HepG2 (cell line): ENCODE measurements at regions not wholly inside any gene's neighbourhood (a gene's known extent, or its start where the extent isn't known, plus 50 kb on each side); places are given as distances from the start of the nearest gene placed in this dataset.

Source experiments
- ATAC-seq: fragments of 200-7000 bp; cut with Tn5 transposase; 3 replicates; pipeline ENCODE4 v1.9.1; 2020; ENCODE audit warnings: mild to moderate bottlenecking, moderate library complexity
- BruUV-seq: library from RNA; stranded (reverse); fragments of 400-500 nt; replicated peaks from 2 replicates; lab custom pipeline; 2021; lab: Mats Ljungman, UMichigan
- CTCF ChIA-PET: fragments of 300-600 bp; formaldehyde crosslinking; extraction: SDS; loops from one replicate; lab custom pipeline; 2021; ENCODE audit warnings: low total read pairs, inconsistent platforms, low intra/inter-chr PET ratio; lab: Yijun Ruan, JAX
- POLR2A ChIA-PET: fragments of 350-600 bp; sonication (Branson Sonifier 250); formaldehyde crosslinking; loops from one replicate; lab custom pipeline; 2020; ENCODE audit warnings: antibody characterized with exemption, inconsistent platforms; lab: Yijun Ruan, JAX
- DNase-seq: peaks from one replicate; pipeline ENCODE4 v3.0.0-alpha.2; 2015; ENCODE audit warnings: low spot score
- FAIRE-seq: peaks from 3 replicates; lab custom pipeline; 2011; peaks lifted over from hg19 to GRCh38; lab: Jason Lieb, UNC
- H2AFZ ChIP-seq: one replicate; pipeline ENCODE4 v1.6.1; 2011; ENCODE audit warnings: low read length, inconsistent platforms
- H3K27ac ChIP-seq: fragments of 300-600 bp; 3 replicates; pipeline ENCODE4 v1.8.0; 2011; ENCODE audit warnings: mixed run types, mild to moderate bottlenecking, mixed read lengths, low read length, inconsistent platforms; ENCODE audit not compliant: insufficient read depth; ENCODE audit errors: extremely low read length
- H3K27me3 ChIP-seq, 2 experiments: fragments of 200-600 bp in 1 of 2; 2 replicates in 1 of 2; 3 replicates in 1 of 2; pipeline versions ENCODE4 v1.6.0 to v1.8.0; 2011; ENCODE audit warnings: low read length in 2 of 2, mild to moderate bottlenecking in 2 of 2, moderate library complexity in 2 of 2, inconsistent platforms in 1 of 2; ENCODE audit not compliant: insufficient read depth in 2 of 2, control insufficient read depth in 1 of 2
- H3K36me3 ChIP-seq, 2 experiments: fragments of 200-600 bp in 1 of 2; replicated peaks in 1 of 2; 2 replicates in 1 of 2; 3 replicates in 1 of 2; pipeline versions ENCODE4 v1.5.1 to v1.8.0; 2011; ENCODE audit warnings: low read length in 2 of 2, inconsistent platforms in 1 of 2; ENCODE audit not compliant: insufficient read depth in 2 of 2, control insufficient read depth in 1 of 2
- H3K4me1 ChIP-seq: 2 replicates; pipeline ENCODE4 v1.5.1; 2012; ENCODE audit warnings: low read length, inconsistent platforms; ENCODE audit not compliant: insufficient read depth
- H3K4me2 ChIP-seq: 2 replicates; pipeline ENCODE4 v1.6.0; 2011; ENCODE audit warnings: low read depth, low read length, inconsistent platforms
- H3K4me3 ChIP-seq, 3 experiments: fragments of 200-600 bp in 1 of 3; sonication (generic), shearing (Covaris generic) in 1 of 3; replicated peaks in 1 of 3; 2 replicates each; pipeline ENCODE4 v1.5.1; 2011 to 2016; ENCODE audit warnings: low read length in 3 of 3, inconsistent platforms in 2 of 3, low read depth in 2 of 3, mild to moderate bottlenecking in 2 of 3, control low read depth in 1 of 3, mixed read lengths in 1 of 3; ENCODE audit not compliant: insufficient read depth in 1 of 3
- H3K79me2 ChIP-seq: one replicate; pipeline ENCODE4 v1.6.1; 2011; ENCODE audit warnings: low read length, inconsistent platforms; ENCODE audit not compliant: insufficient read depth
- H3K9ac ChIP-seq: 2 replicates; pipeline ENCODE4 v1.6.0; 2011; ENCODE audit warnings: mild to moderate bottlenecking, low read depth, low read length, inconsistent platforms; ENCODE audit not compliant: insufficient read depth
- H3K9me3 ChIP-seq: 2 replicates; pipeline ENCODE4 v1.5.1; 2012; ENCODE audit warnings: mild to moderate bottlenecking, low read length
- H4K20me1 ChIP-seq: 2 replicates; pipeline ENCODE4 v1.6.0; 2011; ENCODE audit warnings: inconsistent platforms, mild to moderate bottlenecking, low read length, moderate library complexity; ENCODE audit not compliant: insufficient read depth
- CBX1 ChIP-seq: IDR thresholded peaks from one replicate; pipeline ENCODE4 v1.6.1; 2016; ENCODE audit warnings: antibody characterized with exemption, low read depth
- HCFC1 ChIP-seq: fragments of 150-350 bp; IDR thresholded peaks from 2 replicates; pipeline ENCODE4 v1.6.1; 2014; ENCODE audit warnings: low read depth, low read length
- KAT7 ChIP-seq: IDR thresholded peaks from 2 replicates; pipeline ENCODE4 v1.6.1; 2018; ENCODE audit warnings: borderline replicate concordance, missing compliant biosample characterization
- KDM1A ChIP-seq: IDR thresholded peaks from 2 replicates; pipeline ENCODE4 v1.6.1; 2016; ENCODE audit warnings: missing compliant biosample characterization
- KDM5A ChIP-seq: fragments of 200-600 bp; sonication (generic); IDR thresholded peaks from 2 replicates; pipeline ENCODE4 v1.7.0; 2018; ENCODE audit warnings: antibody characterized with exemption, mild to moderate bottlenecking, low read length, borderline replicate concordance
- NAIF1 ChIP-seq: sonication (generic); formaldehyde crosslinking; IDR thresholded peaks from 2 replicates; pipeline ENCODE4 v1.5.0; 2020; ENCODE audit warnings: mild to moderate bottlenecking, missing genetic modification reagents, borderline replicate concordance
- NR2F6 ChIP-seq, 2 experiments: IDR thresholded peaks; 2 replicates each; pipeline ENCODE4 v1.6.1; 2016; ENCODE audit warnings: antibody characterized with exemption in 1 of 2, mild to moderate bottlenecking in 1 of 2
- SSRP1 ChIP-seq: IDR thresholded peaks from 2 replicates; pipeline ENCODE4 v1.6.1; 2016; ENCODE audit warnings: control low read depth
- ZBTB1 ChIP-seq: sonication (generic); formaldehyde crosslinking; IDR thresholded peaks from 2 replicates; pipeline ENCODE4 v1.4.0; 2020; ENCODE audit warnings: missing genetic modification reagents, borderline replicate concordance
- ZNF296 ChIP-seq: sonication (generic); formaldehyde crosslinking; conservative IDR thresholded peaks from 2 replicates; pipeline ENCODE4 v1.5.0; 2020; ENCODE audit warnings: mild to moderate bottlenecking, missing genetic modification reagents
- ZNF598 ChIP-seq: sonication (generic); formaldehyde crosslinking; IDR thresholded peaks from 2 replicates; pipeline ENCODE4 v1.5.1; 2020; ENCODE audit warnings: mild to moderate bottlenecking, missing genetic modification reagents, borderline replicate concordance
- ZNF605 ChIP-seq: sonication (generic); formaldehyde crosslinking; IDR thresholded peaks from 2 replicates; pipeline ENCODE4 v1.8.0; 2022; ENCODE audit warnings: mild to moderate bottlenecking, missing genetic modification reagents
- ZSCAN21 ChIP-seq: sonication (generic); formaldehyde crosslinking; IDR thresholded peaks from 2 replicates; pipeline ENCODE4 v1.8.0; 2022; ENCODE audit warnings: mild to moderate bottlenecking, missing genetic modification reagents, moderate library complexity, borderline replicate concordance
- WGBS: methylation state at CpG from one replicate; pipeline ENCODE4 v1.1.6; 2017; ENCODE audit warnings: low lambda C conversion rate; 5-methylcytosine and 5-hydroxymethylcytosine counted together
- in situ Hi-C: cut with HindIII; loops from 2 replicates; pipeline ENCODE4 v1.10.0; 2017; ENCODE audit warnings: low pct_unique_long_range_greater_than_20kb; ENCODE audit not compliant: extremely low pct_ligation_motif_present
- intact Hi-C: fragments of 100-400 bp; cut with micrococcal nuclease; formaldehyde crosslinking; loops from one replicate; pipeline ENCODE4 v1.10.0; 2022; ENCODE audit not compliant: unreplicated experiment
- TF ChIP-seq, protein P1 (sequence below): IDR thresholded peaks from 2 replicates; pipeline ENCODE4 v1.6.1; 2016; ENCODE audit warnings: control low read depth

DNA sequence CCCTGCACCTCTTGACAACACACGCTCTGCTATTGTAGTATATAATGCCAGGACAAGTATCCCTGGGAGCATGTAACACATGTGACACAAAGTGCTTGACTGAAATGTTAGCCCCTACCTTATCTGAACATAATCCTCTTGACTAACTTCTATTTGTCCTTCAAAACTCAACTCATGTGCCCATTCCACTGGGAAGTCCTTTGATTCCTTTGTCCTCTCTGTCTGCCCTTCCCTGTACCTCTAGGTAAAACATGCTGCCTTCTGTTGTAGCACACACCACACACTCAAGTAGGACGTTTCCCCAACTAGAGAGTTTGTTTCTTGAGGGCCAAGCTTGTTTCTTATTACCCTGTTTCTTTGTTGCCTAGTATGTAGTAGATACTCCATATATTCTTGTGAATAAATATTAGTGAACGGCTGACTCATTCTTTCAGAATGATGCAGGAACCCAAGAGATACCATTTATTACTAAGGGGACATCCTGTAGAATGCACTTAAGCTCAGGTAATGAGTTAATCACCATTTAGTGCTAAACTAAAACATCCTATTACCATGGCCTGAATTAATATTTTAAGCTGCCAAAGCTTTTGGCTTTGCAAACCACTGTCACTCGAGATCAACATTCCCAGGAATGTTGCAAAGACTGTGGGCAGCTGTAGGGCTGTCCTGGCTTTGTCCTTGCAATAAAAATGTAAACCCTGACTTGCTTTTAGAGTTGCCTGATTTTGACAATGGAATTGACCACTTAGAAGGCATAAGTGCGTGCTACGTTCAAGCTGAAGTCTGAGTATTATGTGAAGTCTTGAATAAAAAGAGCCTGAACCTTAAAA, 313.4 kb downstream of the COG6 start:
- H3K4me2 ChIP-seq, result no peak overlapping the region
- ATAC-seq, result no peak
- ChIA-PET CTCF (no interaction called here), POLR2A (no interaction called here)
- BruUV-seq, result no TSS peak
- H3K79me2 ChIP-seq, result no peaks in the 10 kb centered on the region
- H3K27ac ChIP-seq, result no peak overlapping the region
- WGBS, result 3% methylated on average over 6 of the region's 6 CpGs
- no peak for TF ChIP-seq ZNF598 (CRISPR knock-in tag)
- TF ChIP-seq ZSCAN21 (CRISPR knock-in tag), result no peak
- TF ChIP-seq NR2F6 (IDR thresholded peaks at IDR 0.05), result no peak
- no peak for TF ChIP-seq NR2F6 (CRISPR knock-in tag; IDR thresholded peaks at IDR 0.05)
- no peak for TF ChIP-seq ZNF296
- TF ChIP-seq KAT7 (CRISPR knock-in tag), result no peak
- TF ChIP-seq KDM5A, result no peak
- TF ChIP-seq NAIF1 (CRISPR knock-in tag), result no peak
- TF ChIP-seq, protein P1, sequence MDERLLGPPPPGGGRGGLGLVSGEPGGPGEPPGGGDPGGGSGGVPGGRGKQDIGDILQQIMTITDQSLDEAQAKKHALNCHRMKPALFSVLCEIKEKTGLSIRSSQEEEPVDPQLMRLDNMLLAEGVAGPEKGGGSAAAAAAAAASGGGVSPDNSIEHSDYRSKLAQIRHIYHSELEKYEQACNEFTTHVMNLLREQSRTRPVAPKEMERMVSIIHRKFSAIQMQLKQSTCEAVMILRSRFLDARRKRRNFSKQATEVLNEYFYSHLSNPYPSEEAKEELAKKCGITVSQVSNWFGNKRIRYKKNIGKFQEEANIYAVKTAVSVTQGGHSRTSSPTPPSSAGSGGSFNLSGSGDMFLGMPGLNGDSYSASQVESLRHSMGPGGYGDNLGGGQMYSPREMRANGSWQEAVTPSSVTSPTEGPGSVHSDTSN (CRISPR knock-in tag), result no peak
- no peak for TF ChIP-seq KDM1A (CRISPR knock-in tag)
- TF ChIP-seq ZBTB1, result no peak
- no peak for TF ChIP-seq CBX1
- TF ChIP-seq ZNF605 (CRISPR knock-in tag), result no peak
- TF ChIP-seq HCFC1, result no peak
- TF ChIP-seq SSRP1 (CRISPR knock-in tag), result no peak
- in situ Hi-C loops (no loop called here), intact Hi-C loops (no loop called here)
- no peak overlapping the region for H3K4me3 ChIP-seq
- H3K4me1 ChIP-seq, result no peaks in the 10 kb centered on the region
- H2AFZ ChIP-seq, result no peak overlapping the region
- H3K36me3 ChIP-seq, result no peaks in the 10 kb centered on the region
- H3K9me3 ChIP-seq, result no peaks in the 10 kb centered on the region
- no peak overlapping the region for H3K9ac ChIP-seq
- H4K20me1 ChIP-seq, result no peaks in the 10 kb centered on the region
- FAIRE-seq, result no peak
- no peak for DNase-seq
- no peaks in the 10 kb centered on the region; a peak in 1 of 5 replicates for H3K27me3 ChIP-seq
